ENCODE measurements at regions not wholly inside any gene's neighbourhood (a gene's known extent, or its start where the extent isn't known, plus 50 kb on each side); places are given as distances from the start of the nearest gene placed in this dataset.

DNA sequence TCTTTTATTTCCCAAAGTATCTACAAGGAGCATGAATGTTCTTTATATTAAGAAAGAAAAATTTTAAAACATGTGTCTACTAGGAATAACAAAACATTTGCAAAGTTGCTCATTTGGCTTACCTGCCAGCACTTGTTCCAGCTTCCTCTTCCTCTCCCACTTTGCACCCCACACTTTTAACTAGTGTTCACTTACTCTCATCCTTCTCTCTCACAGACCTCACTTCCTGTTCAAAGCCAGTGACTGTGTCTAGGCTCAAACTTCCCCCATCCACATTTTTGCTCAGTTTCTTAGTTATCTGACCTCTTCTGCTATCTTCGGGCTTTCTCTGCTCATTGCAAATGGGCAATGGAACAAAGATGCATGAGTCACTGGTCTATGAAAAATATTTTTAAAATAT, 512.2 kb upstream of the ZNF462 start:
- TF ChIP-seq POLR2A (IDR thresholded peaks at IDR 0.05): no peak
- no peak for TF ChIP-seq EP300 (IDR thresholded peaks at IDR 0.05)
- TF ChIP-seq, protein P1, sequence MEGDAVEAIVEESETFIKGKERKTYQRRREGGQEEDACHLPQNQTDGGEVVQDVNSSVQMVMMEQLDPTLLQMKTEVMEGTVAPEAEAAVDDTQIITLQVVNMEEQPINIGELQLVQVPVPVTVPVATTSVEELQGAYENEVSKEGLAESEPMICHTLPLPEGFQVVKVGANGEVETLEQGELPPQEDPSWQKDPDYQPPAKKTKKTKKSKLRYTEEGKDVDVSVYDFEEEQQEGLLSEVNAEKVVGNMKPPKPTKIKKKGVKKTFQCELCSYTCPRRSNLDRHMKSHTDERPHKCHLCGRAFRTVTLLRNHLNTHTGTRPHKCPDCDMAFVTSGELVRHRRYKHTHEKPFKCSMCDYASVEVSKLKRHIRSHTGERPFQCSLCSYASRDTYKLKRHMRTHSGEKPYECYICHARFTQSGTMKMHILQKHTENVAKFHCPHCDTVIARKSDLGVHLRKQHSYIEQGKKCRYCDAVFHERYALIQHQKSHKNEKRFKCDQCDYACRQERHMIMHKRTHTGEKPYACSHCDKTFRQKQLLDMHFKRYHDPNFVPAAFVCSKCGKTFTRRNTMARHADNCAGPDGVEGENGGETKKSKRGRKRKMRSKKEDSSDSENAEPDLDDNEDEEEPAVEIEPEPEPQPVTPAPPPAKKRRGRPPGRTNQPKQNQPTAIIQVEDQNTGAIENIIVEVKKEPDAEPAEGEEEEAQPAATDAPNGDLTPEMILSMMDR (IDR thresholded peaks at IDR 0.05): no peak
- TF ChIP-seq POLR2AphosphoS5 (IDR thresholded peaks at IDR 0.05): no peak
- H3K36me3 ChIP-seq: no peaks in the 10 kb centered on the region
- no peaks in the 10 kb centered on the region for H3K27me3 ChIP-seq
- H3K27ac ChIP-seq: no peak overlapping the region
- H3K4me1 ChIP-seq: no peaks in the 10 kb centered on the region
- no peaks in the 10 kb centered on the region for H3K9me3 ChIP-seq
- 40 to 42% methylated on average over 1 of the region's 1 CpG for WGBS, 2 donors (ENCODE audit: low coverage in 1 of 2)
- ATAC-seq: no peak
- no peak overlapping the region for H3K4me3 ChIP-seq

DNA sequence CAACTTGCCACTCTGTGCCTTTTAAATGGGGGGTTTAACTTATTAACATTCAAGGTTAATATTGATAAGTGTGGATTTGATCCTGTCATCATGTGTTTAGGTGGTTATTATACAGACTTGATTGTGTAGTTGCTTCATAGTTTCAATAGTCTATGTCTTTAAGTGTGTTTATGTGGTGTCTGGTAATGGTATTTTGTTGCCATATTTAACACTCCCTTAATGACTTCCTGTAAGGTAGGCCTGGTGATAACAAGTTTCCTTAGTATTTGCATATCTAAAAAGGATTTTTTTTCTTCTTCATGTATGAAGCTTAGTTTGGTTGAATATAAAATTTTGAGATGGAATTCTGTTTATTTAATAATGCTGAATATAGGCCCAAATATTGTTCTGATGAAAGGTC, 506.0 kb upstream of the ZNF462 start:
- no peaks in the 10 kb centered on the region for H3K27me3 ChIP-seq
- ATAC-seq: no peak
- H3K36me3 ChIP-seq: no peaks in the 10 kb centered on the region
- no peaks in the 10 kb centered on the region for H3K4me1 ChIP-seq
- no peak for TF ChIP-seq EP300 (IDR thresholded peaks at IDR 0.05)
- no peak for TF ChIP-seq POLR2A (IDR thresholded peaks at IDR 0.05)
- TF ChIP-seq, protein P1 (IDR thresholded peaks at IDR 0.05): no peak
- no peak for TF ChIP-seq POLR2AphosphoS5 (IDR thresholded peaks at IDR 0.05)
- no peaks in the 10 kb centered on the region for H3K9me3 ChIP-seq
- no peak overlapping the region for H3K4me3 ChIP-seq
- no peak overlapping the region for H3K27ac ChIP-seq

DNA sequence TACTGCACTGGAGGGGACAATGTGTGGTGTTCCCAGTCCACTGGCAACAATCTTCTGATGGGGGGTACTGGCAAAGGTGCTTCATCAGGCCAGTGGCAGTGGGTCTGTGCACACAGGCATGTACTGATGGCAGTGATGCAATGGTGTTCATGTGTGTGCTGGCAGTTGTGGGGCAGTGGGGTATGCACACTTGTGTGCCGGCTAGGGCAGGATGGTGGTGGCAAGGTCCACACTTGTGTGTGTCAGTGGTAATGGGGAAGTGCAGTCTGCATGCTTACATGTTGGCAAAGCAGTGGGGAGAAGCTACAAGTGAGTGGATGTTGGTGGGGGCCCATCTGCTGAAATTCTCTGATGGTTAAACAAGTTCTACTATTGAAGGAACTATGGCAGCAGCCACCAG, 504.6 kb upstream of the ZNF462 start:
- Histone ChIP-seq H3K4me1 (no peaks in the 10 kb centered on the region), H3K4me3 (no peak overlapping the region), H3K36me3 (no peaks in the 10 kb centered on the region), H3K9me3 (no peaks in the 10 kb centered on the region), H3K27me3 (no peaks in the 10 kb centered on the region), H3K27ac (no peak overlapping the region)
- TF ChIP-seq POLR2AphosphoS5 (IDR thresholded peaks at IDR 0.05) (no peak), POLR2A (IDR thresholded peaks at IDR 0.05) (no peak), EP300 (IDR thresholded peaks at IDR 0.05) (no peak)
- TF ChIP-seq, protein P1 (IDR thresholded peaks at IDR 0.05): no peak
- no peak for ATAC-seq
- WGBS, 2 donors (ENCODE audit: low coverage in 1 of 2): 83% methylated on average over 1 of the region's 1 CpG; no CpG with 5 or more reads in 1 of the 2 donors

DNA sequence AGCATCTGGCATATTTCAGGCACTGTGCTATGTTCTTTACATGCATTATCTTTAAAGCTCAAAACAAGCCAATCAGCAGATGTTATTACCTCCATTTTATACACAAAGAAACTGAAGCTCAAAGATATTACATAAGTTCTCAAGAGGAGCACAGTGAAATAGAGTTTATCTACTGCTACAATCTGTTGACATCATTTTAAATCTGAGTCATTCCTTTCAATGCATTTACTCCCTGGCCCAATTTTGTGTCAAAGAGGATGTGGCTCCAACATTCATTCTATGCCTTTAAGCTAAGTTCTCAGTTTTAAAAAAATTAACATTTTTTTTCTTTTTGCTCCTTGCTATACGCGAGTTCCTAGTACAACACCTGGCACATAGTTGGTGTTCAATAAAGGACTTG, 486.3 kb upstream of the ZNF462 start:
- Histone ChIP-seq H3K27ac (no peak overlapping the region), H3K4me3 (no peak overlapping the region), H3K27me3 (no peaks in the 10 kb centered on the region), H3K4me1 (no peaks in the 10 kb centered on the region), H3K9me3 (peaks cover 0 to 4% (median 0%) of the 10 kb centered on the region in 3 donors), H3K36me3 (no peaks in the 10 kb centered on the region)
- no peak for ATAC-seq
- 89 to 94% methylated on average over 2 of the region's 2 CpGs for WGBS, 2 donors (ENCODE audit: low coverage in 1 of 2)
- TF ChIP-seq POLR2A (IDR thresholded peaks at IDR 0.05) (no peak), POLR2AphosphoS5 (IDR thresholded peaks at IDR 0.05) (no peak)
- TF ChIP-seq, protein P1 (IDR thresholded peaks at IDR 0.05): no peak

DNA sequence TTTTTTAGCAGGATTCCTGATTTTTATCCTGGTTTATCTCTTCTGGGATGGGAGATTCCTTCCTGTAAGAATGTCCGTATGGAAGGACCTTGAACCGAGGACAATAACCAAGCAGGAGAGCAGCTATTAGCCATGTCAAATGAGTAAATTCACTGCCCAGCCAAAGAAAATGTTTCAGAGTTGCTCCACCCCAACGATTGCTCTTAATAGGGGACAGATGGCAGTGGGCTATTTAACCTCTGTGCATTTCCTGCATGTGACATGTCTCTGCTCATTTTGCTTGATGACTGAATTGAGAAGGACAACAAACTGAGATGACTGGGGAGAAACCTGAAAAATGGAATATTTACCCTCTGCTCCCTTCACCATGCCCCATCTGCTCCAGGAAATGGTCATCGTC, 479.9 kb upstream of the ZNF462 start:
- Histone ChIP-seq H3K4me1 (no peaks in the 10 kb centered on the region), H3K27ac (no peak overlapping the region), H3K27me3 (no peaks in the 10 kb centered on the region), H3K4me3 (no peak overlapping the region), H3K36me3 (no peaks in the 10 kb centered on the region), H3K9me3 (no peaks in the 10 kb centered on the region)
- whole genome bisulfite sequencing, 2 donors (ENCODE audit: low coverage in 1 of 2): 60 to 86% methylated on average over 1 to 4 of the region's 4 CpGs
- TF ChIP-seq, protein P1 (IDR thresholded peaks at IDR 0.05): no peak
- TF ChIP-seq EP300 (IDR thresholded peaks at IDR 0.05) (no peak), POLR2A (IDR thresholded peaks at IDR 0.05) (no peak), POLR2AphosphoS5 (IDR thresholded peaks at IDR 0.05) (no peak)
- no peak for ATAC-seq
